ENCODE measurements at regions not wholly inside any gene's neighbourhood (a gene's known extent, or its start where the extent isn't known, plus 50 kb on each side); places are given as distances from the start of the nearest gene placed in this dataset.

DNA sequence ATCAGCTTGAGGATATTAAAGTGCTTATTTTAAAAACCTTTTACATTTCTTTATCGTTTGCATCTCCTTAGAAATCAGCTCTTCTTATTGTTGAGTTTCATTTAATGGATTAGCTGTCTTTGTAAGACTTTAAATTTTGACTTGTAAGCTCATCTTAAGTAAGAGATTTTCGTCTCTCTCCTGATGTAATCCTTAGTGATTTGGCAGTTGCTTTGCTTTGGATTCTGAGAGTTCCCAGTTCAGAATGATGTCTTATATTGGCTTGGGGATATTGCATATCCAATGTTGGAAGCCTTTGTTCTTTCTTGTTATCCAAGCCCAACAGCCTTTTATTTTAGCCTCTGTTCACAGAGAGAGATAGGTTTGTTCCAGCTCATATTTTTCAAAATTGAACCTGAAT is 212.1 kb downstream of the ARL6IP6 start:
- no peak for TF ChIP-seq YY1 (IDR thresholded peaks at IDR 0.05)
- TF ChIP-seq GABPA (IDR thresholded peaks at IDR 0.05 in 1 of 2, conservative IDR thresholded peaks at IDR 0.05 in 1 of 2), result no peak
- no peak for TF ChIP-seq CTCF (IDR thresholded peaks at IDR 0.05; ENCODE audit: low read depth, low read length, missing input control)
- TF ChIP-seq, protein P1, sequence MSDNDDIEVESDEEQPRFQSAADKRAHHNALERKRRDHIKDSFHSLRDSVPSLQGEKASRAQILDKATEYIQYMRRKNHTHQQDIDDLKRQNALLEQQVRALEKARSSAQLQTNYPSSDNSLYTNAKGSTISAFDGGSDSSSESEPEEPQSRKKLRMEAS (IDR thresholded peaks at IDR 0.05), result no peak
- TF ChIP-seq, protein P2, sequence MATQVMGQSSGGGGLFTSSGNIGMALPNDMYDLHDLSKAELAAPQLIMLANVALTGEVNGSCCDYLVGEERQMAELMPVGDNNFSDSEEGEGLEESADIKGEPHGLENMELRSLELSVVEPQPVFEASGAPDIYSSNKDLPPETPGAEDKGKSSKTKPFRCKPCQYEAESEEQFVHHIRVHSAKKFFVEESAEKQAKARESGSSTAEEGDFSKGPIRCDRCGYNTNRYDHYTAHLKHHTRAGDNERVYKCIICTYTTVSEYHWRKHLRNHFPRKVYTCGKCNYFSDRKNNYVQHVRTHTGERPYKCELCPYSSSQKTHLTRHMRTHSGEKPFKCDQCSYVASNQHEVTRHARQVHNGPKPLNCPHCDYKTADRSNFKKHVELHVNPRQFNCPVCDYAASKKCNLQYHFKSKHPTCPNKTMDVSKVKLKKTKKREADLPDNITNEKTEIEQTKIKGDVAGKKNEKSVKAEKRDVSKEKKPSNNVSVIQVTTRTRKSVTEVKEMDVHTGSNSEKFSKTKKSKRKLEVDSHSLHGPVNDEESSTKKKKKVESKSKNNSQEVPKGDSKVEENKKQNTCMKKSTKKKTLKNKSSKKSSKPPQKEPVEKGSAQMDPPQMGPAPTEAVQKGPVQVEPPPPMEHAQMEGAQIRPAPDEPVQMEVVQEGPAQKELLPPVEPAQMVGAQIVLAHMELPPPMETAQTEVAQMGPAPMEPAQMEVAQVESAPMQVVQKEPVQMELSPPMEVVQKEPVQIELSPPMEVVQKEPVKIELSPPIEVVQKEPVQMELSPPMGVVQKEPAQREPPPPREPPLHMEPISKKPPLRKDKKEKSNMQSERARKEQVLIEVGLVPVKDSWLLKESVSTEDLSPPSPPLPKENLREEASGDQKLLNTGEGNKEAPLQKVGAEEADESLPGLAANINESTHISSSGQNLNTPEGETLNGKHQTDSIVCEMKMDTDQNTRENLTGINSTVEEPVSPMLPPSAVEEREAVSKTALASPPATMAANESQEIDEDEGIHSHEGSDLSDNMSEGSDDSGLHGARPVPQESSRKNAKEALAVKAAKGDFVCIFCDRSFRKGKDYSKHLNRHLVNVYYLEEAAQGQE (IDR thresholded peaks at IDR 0.05), result no peak

All from liver (tissue), 3 donors.